ENCODE measurements at regions not wholly inside any gene's neighbourhood (a gene's known extent, or its start where the extent isn't known, plus 50 kb on each side); places are given as distances from the start of the nearest gene placed in this dataset.

GRCh38 chr2:5877360-5877759 lies 185.2 kb downstream of the SOX11 start:
- no peak overlapping the region for H2BK5ac ChIP-seq (ENCODE audit: insufficient read length, low read length)
- H3K4ac ChIP-seq (ENCODE audit: low read depth, low read length) = no peak overlapping the region
- WGBS (ENCODE audit: extremely low coverage, insufficient read length, low lambda C conversion rate) = no CpG with 5 or more reads among the region's 4 CpGs
- peaks cover 2 to 26% (median 4%) of the 10 kb centered on the region in 3 experiments; a peak in 5 of 7 replicates for H3K36me3 Mint-ChIP-seq (ENCODE audit: insufficient read depth in 1 of 3, low read depth in 3 of 3)
- no peak overlapping the region for H3K14ac ChIP-seq (ENCODE audit: insufficient read depth, low read length)
- DNase-seq = no peak
- no peak for TF ChIP-seq CTCF (conservative IDR thresholded peaks at IDR 0.05)
- no peaks in the 10 kb centered on the region for H3K4me1 ChIP-seq (ENCODE audit: insufficient read depth, low read length)
- H3K9ac ChIP-seq (ENCODE audit: extremely low read depth, insufficient read length, low read length) = no peak overlapping the region
- H3K27me3 ChIP-seq (ENCODE audit: insufficient read depth, low read length) = no peaks in the 10 kb centered on the region
- no peak overlapping the region for H2BK120ac ChIP-seq (ENCODE audit: low read depth, low read length, poor library complexity, severe bottlenecking)
- no peak overlapping the region for H2AFZ ChIP-seq (ENCODE audit: low read length)
- H3K56ac ChIP-seq (ENCODE audit: insufficient read length, low read depth, low read length) = no peak overlapping the region
- no peak overlapping the region for H3K4me2 ChIP-seq (ENCODE audit: insufficient read depth, insufficient read length, low read length)
- H4K20me1 ChIP-seq (ENCODE audit: control insufficient read depth, insufficient read depth, insufficient read length) = no peaks in the 10 kb centered on the region
- peaks cover 15 to 24% of the 10 kb centered on the region in 2 experiments for H3K9me3 Mint-ChIP-seq
- H2BK15ac ChIP-seq (ENCODE audit: low read depth, low read length) = no peak overlapping the region
- H2BK20ac ChIP-seq (ENCODE audit: low read depth, low read length, poor library complexity, severe bottlenecking) = no peak overlapping the region
- no peaks in the 10 kb centered on the region for H3K79me2 ChIP-seq (ENCODE audit: insufficient read depth, low read length)
- H3K23me2 ChIP-seq (ENCODE audit: insufficient read length, low read depth, low read length, poor library complexity, severe bottlenecking) = no peaks in the 10 kb centered on the region
- H4K8ac ChIP-seq (replicated peaks; ENCODE audit: insufficient read length, low read depth, low read length) = no peak overlapping the region
- no peak overlapping the region for H3K4me3 Mint-ChIP-seq
- no peak overlapping the region for H2BK12ac ChIP-seq (ENCODE audit: insufficient read length, low read depth, low read length)
- H3T11ph ChIP-seq (ENCODE audit: low read length) = no peak overlapping the region
- no peaks in the 10 kb centered on the region for H3K4me1 Mint-ChIP-seq
- H3K23ac ChIP-seq (ENCODE audit: insufficient read length, low read depth, low read length) = no peak overlapping the region
- peaks cover 2% of the 10 kb centered on the region; the same call in 1 of the 2 replicates for H3K27me3 Mint-ChIP-seq (ENCODE audit: low read depth)
- H2AK5ac ChIP-seq (ENCODE audit: insufficient read length, low read length) = no peak overlapping the region
- H3K79me1 ChIP-seq (ENCODE audit: insufficient read depth, low read depth, low read length, poor library complexity, severe bottlenecking) = no peaks in the 10 kb centered on the region
- H4K91ac ChIP-seq (ENCODE audit: insufficient read length, low read depth, low read length) = no peak overlapping the region
- H3K27ac Mint-ChIP-seq = no peak overlapping the region
- H3K27ac ChIP-seq (ENCODE audit: insufficient read length, low read depth, low read length) = no peak overlapping the region
- no peaks in the 10 kb centered on the region for H3K9me3 ChIP-seq (ENCODE audit: control insufficient read depth, low read depth, low read length)
- no peak overlapping the region for H4K5ac ChIP-seq (ENCODE audit: insufficient read length, low read depth, low read length)
- no peak overlapping the region for H3K18ac ChIP-seq (ENCODE audit: insufficient read length, low read depth, low read length)

Data from H9 (cell line).